Hepatocyte (in vitro differentiated cells): ENCODE measurements at regions not wholly inside any gene's neighbourhood (a gene's known extent, or its start where the extent isn't known, plus 50 kb on each side); places are given as distances from the start of the nearest gene placed in this dataset.

Experiments
- CTCF ChIP-seq: fragments of 200-600 bp; sonication (generic); IDR thresholded peaks from 2 replicates; pipeline ENCODE4 v1.5.1; 2016; ENCODE audit warnings: antibody characterized with exemption, mild to moderate bottlenecking; ENCODE audit not compliant: poor library complexity
- EZH2 ChIP-seq: fragments of 200-600 bp; sonication (generic); IDR thresholded peaks from 2 replicates; pipeline ENCODE4 v1.6.1; 2016; ENCODE audit warnings: antibody characterized with exemption, mild to moderate bottlenecking, borderline replicate concordance

- no peak for TF ChIP-seq CTCF
- no peak for TF ChIP-seq EZH2
These were observed 301.0 kb downstream of the TTLL7 start for GRCh38 chr1:83697961-83698360.
